ENCODE measurements at regions not wholly inside any gene's neighbourhood (a gene's known extent, or its start where the extent isn't known, plus 50 kb on each side); places are given as distances from the start of the nearest gene placed in this dataset.
"Not testable (repeated sequence)": the region's sequence is repeated elsewhere in the genome, so short reads cannot be mapped to it uniquely, and the experiment has no call there.

DNA sequence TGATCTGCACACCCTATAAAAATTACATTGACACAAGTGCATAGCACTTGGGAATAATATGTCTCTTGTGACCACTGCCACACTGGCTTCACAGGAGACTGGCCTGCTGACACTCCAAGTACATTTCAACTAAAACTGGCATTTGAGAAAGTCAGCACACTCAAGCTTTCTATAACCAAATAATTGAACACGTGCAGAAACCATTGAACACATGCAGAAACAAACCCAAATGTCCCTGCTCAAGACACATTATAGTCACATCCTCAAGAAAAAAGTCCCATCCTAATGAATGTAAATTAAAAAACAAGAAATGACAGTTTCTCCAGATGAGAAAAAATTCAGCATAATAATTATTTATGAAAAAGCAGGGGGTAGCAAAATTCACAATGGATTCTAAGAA is 1859.1 kb upstream of the PCDH20 start:
- Histone ChIP-seq H3K27me3 (ENCODE audit: insufficient read depth, low read length, poor library complexity) (no peaks in the 10 kb centered on the region), H2BK15ac (replicated peaks; ENCODE audit: low read depth) (no peak overlapping the region), H3K4me1 (ENCODE audit: control insufficient read depth, low read depth, low read length) (no peaks in the 10 kb centered on the region), H3K4me3 (ENCODE audit: low read length) (no peak overlapping the region), H4K8ac (ENCODE audit: low read depth, low read length) (no peak overlapping the region), H2BK5ac (ENCODE audit: low read length) (no peak overlapping the region), H4K5ac (ENCODE audit: low read length) (no peak overlapping the region), H3K56ac (ENCODE audit: low read length) (no peak overlapping the region), H3K36me3 (ENCODE audit: control insufficient read depth, insufficient read depth, low read length) (no peaks in the 10 kb centered on the region), H3K4ac (ENCODE audit: low read depth, low read length) (no peak overlapping the region), H3K79me1 (ENCODE audit: low read length) (no peaks in the 10 kb centered on the region), H3K9ac (ENCODE audit: low read length) (no peak overlapping the region), H3K23ac (ENCODE audit: low read length) (no peak overlapping the region), H3K18ac (ENCODE audit: low read length) (no peak overlapping the region), H3K79me2 (ENCODE audit: control insufficient read depth, insufficient read depth, low read length) (no peaks in the 10 kb centered on the region), H2AK5ac (ENCODE audit: low read length) (no peak overlapping the region), H3K27ac (ENCODE audit: low read depth, low read length) (no peak overlapping the region), H2BK120ac (ENCODE audit: low read depth, low read length) (no peak overlapping the region), H3K4me2 (ENCODE audit: low read length) (no peak overlapping the region)
- WGBS (ENCODE audit: extremely low coverage, insufficient coverage, low lambda C conversion rate) = no CpG with 5 or more reads among the region's 1 CpG
- no peak for DNase-seq

DNA sequence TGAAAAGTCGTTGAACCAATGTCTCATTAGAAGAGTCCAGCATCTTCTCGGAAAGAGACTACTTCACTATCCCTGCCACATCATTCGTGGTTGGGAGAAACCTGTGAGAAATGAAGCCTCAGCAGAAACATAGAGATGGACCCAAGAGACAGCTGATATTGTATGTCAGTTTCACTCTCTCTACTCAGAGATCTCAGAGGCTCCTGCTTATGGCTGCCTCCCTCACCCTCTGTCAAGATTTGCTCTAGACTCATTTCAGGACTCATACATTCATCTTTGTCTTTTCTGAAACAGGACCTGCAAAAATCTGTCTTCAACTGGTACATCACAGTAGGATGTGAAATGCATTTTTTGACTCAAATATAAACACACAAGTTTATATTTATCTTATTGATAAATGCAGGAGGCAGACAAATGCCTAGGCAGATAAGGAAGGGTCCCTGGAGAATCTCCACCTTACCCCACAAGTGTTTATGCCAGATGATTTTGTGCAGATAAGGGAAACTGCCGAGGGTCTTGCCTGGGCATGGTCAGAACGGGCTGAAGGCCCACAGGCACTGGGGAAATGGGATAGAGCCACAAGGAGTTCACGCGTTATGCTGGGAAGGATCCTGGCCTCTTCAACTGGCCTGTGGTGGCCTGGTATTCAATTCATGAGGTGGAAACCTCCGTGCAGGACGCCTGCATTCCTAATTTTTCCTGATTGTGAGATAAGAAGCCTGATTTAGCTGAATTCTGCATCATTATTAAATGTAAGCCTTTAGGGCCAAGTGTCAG is 1834.0 kb upstream of the PCDH20 start:
- Histone ChIP-seq H3K4me1 (ENCODE audit: control insufficient read depth, low read depth, low read length) (no peaks in the 10 kb centered on the region), H3K18ac (ENCODE audit: low read length) (no peak overlapping the region), H3K79me1 (ENCODE audit: low read length) (no peaks in the 10 kb centered on the region), H3K56ac (ENCODE audit: low read length) (no peak overlapping the region), H3K4me2 (ENCODE audit: low read length) (no peak overlapping the region), H2AK5ac (ENCODE audit: low read length) (no peak overlapping the region), H2BK15ac (replicated peaks; ENCODE audit: low read depth) (no peak overlapping the region), H4K8ac (ENCODE audit: low read depth, low read length) (no peak overlapping the region), H3K4me3 (ENCODE audit: low read length) (no peak overlapping the region), H4K5ac (ENCODE audit: low read length) (no peak overlapping the region), H3K23ac (ENCODE audit: low read length) (no peak overlapping the region), H3K27me3 (ENCODE audit: insufficient read depth, low read length, poor library complexity) (no peaks in the 10 kb centered on the region), H2BK120ac (ENCODE audit: low read depth, low read length) (no peak overlapping the region), H3K9ac (ENCODE audit: low read length) (no peak overlapping the region), H3K27ac (ENCODE audit: low read depth, low read length) (no peak overlapping the region), H2BK5ac (ENCODE audit: low read length) (no peak overlapping the region), H3K4ac (ENCODE audit: low read depth, low read length) (peak overlapping the region; percentile 7), H3K36me3 (ENCODE audit: control insufficient read depth, insufficient read depth, low read length) (no peaks in the 10 kb centered on the region), H3K79me2 (ENCODE audit: control insufficient read depth, insufficient read depth, low read length) (no peaks in the 10 kb centered on the region)
- peak; percentile 23 for DNase-seq
- WGBS (ENCODE audit: extremely low coverage, insufficient coverage, low lambda C conversion rate) = no CpG with 5 or more reads among the region's 9 CpGs

DNA sequence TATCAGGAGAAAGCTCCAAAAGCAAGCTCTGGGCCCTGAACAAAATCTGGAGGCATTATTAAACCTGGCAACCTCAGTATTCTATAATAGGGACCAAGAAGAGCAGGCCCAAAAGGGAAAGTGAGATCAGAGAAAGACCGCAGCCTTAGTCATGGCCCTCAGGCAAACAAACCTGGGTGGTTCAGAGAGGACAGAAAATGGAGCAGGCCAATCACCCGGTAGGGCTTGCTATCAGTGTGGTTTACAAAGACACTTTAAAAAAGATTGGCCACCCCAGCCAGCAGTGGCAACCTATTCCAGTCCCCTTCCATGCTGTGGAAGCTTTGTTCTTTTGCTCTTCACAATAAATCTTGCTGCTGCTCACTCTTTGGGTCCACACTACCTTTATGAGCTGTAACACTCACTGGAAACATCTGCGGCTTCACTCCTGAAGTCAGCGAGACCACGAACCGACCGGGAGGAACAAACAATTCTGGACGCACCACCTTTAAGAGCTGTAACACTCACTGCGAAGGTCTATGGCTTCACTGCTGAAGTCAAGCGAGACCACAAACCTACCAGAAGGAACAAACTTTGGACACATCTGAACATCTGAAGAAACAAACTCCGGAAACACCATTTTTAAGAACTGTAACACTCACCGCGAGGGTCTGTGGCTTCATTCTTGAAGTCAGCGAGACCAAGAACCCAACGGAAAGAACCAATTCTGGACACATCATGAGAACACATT is 1821.2 kb upstream of the PCDH20 start:
- H2AK5ac ChIP-seq (ENCODE audit: low read length); H3K4me2 ChIP-seq (ENCODE audit: low read length); H3K4me1 ChIP-seq (ENCODE audit: control insufficient read depth, low read depth, low read length); H3K18ac ChIP-seq (ENCODE audit: low read length); H3K36me3 ChIP-seq (ENCODE audit: control insufficient read depth, insufficient read depth, low read length); DNase-seq; H4K5ac ChIP-seq (ENCODE audit: low read length); H3K27me3 ChIP-seq (ENCODE audit: insufficient read depth, low read length, poor library complexity); H2BK5ac ChIP-seq (ENCODE audit: low read length); H2BK120ac ChIP-seq (ENCODE audit: low read depth, low read length); H2BK15ac ChIP-seq (replicated peaks; ENCODE audit: low read depth); H4K8ac ChIP-seq (ENCODE audit: low read depth, low read length); H3K23ac ChIP-seq (ENCODE audit: low read length); H3K79me2 ChIP-seq (ENCODE audit: control insufficient read depth, insufficient read depth, low read length); H3K9ac ChIP-seq (ENCODE audit: low read length); H3K4me3 ChIP-seq (ENCODE audit: low read length); H3K79me1 ChIP-seq (ENCODE audit: low read length); H3K4ac ChIP-seq (ENCODE audit: low read depth, low read length); H3K56ac ChIP-seq (ENCODE audit: low read length); H3K27ac ChIP-seq (ENCODE audit: low read depth, low read length): not testable (repeated sequence)
- no CpG with 5 or more reads among the region's 15 CpGs for WGBS (ENCODE audit: extremely low coverage, insufficient coverage, low lambda C conversion rate)

DNA sequence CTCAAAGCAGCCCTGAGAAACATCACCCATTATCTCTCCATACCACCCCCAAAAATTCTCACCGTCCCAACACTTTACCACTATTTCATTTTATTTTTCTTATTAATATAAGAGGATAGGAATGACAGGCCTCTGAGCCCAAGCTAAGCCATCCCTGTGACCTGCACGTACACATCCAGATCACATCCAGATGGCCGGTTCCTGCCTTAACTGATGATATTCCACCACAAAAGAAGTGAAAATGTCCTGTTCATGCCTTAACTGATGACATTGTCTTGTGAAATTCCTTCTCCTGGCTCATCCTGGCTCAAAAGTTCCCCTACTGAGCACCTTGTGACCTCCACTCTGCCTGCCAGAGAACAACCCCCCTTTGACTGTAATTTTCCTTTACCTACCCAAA is 1802.9 kb upstream of the PCDH20 start:
- WGBS (ENCODE audit: extremely low coverage, insufficient coverage, low lambda C conversion rate) = no CpG with 5 or more reads among the region's 3 CpGs
- not testable (repeated sequence) for H3K18ac ChIP-seq (ENCODE audit: low read length); H3K79me2 ChIP-seq (ENCODE audit: control insufficient read depth, insufficient read depth, low read length)

DNA sequence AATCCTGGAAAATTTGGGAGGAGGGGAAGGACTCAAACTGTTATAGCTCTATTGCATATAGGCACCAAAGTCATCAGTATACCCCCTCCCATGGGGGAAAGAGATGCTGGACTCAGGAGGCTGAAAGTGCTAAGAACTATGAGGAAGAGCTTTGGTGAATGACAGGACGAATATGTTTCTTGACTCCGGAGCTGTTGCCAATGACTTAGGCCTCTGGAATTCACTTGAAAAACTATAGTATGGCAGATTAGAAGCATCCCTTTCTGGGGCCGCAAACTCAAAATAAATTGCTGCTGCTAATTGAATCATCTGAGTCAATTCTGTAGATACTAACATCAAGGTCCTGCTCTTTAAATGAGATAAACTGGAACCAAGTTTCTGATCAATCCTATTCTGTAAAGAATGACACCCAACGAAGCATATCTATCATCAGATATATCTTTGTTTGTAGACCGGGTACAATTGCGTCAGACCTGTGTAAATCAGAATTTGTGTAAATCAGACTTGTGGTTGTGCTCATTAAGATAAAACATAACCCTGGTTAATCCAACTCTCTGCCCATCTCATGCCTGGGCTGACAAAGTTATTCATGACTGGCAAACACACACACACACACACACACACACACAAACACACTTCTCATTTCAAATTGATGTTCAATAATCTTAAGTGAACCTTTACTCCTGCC is 1793.8 kb upstream of the PCDH20 start:
- H3K79me1 ChIP-seq (ENCODE audit: low read length) = no peaks in the 10 kb centered on the region
- H3K9ac ChIP-seq (ENCODE audit: low read length) = no peak overlapping the region
- no peak overlapping the region for H3K4ac ChIP-seq (ENCODE audit: low read depth, low read length)
- H2BK5ac ChIP-seq (ENCODE audit: low read length) = no peak overlapping the region
- no peak overlapping the region for H3K27ac ChIP-seq (ENCODE audit: low read depth, low read length)
- no peaks in the 10 kb centered on the region for H3K4me1 ChIP-seq (ENCODE audit: control insufficient read depth, low read depth, low read length)
- WGBS (ENCODE audit: extremely low coverage, insufficient coverage, low lambda C conversion rate) = no CpG with 5 or more reads among the region's 6 CpGs
- H3K23ac ChIP-seq (ENCODE audit: low read length) = no peak overlapping the region
- H3K79me2 ChIP-seq (ENCODE audit: control insufficient read depth, insufficient read depth, low read length) = no peaks in the 10 kb centered on the region
- no peak overlapping the region for H3K56ac ChIP-seq (ENCODE audit: low read length)
- H2AK5ac ChIP-seq (ENCODE audit: low read length) = no peak overlapping the region
- H3K4me2 ChIP-seq (ENCODE audit: low read length) = no peak overlapping the region
- no peak overlapping the region for H3K18ac ChIP-seq (ENCODE audit: low read length)
- H2BK15ac ChIP-seq (replicated peaks; ENCODE audit: low read depth) = no peak overlapping the region
- DNase-seq = no peak
- H4K5ac ChIP-seq (ENCODE audit: low read length) = no peak overlapping the region
- no peak overlapping the region for H4K8ac ChIP-seq (ENCODE audit: low read depth, low read length)
- H3K36me3 ChIP-seq (ENCODE audit: control insufficient read depth, insufficient read depth, low read length) = no peaks in the 10 kb centered on the region
- H2BK120ac ChIP-seq (ENCODE audit: low read depth, low read length) = no peak overlapping the region
- no peak overlapping the region for H3K4me3 ChIP-seq (ENCODE audit: low read length)
- no peaks in the 10 kb centered on the region for H3K27me3 ChIP-seq (ENCODE audit: insufficient read depth, low read length, poor library complexity)

More for the DNA sequence above, 1802.9 kb upstream of the PCDH20 start:
- DNase-seq = peak; percentile 67
- not testable (repeated sequence) for H3K79me1 ChIP-seq (ENCODE audit: low read length); H3K4me1 ChIP-seq (ENCODE audit: control insufficient read depth, low read depth, low read length); H3K4ac ChIP-seq (ENCODE audit: low read depth, low read length); H2AK5ac ChIP-seq (ENCODE audit: low read length); H2BK15ac ChIP-seq (replicated peaks; ENCODE audit: low read depth); H4K8ac ChIP-seq (ENCODE audit: low read depth, low read length); H3K56ac ChIP-seq (ENCODE audit: low read length); H4K5ac ChIP-seq (ENCODE audit: low read length); H3K4me2 ChIP-seq (ENCODE audit: low read length); H3K23ac ChIP-seq (ENCODE audit: low read length); H3K4me3 ChIP-seq (ENCODE audit: low read length); H3K36me3 ChIP-seq (ENCODE audit: control insufficient read depth, insufficient read depth, low read length); H2BK5ac ChIP-seq (ENCODE audit: low read length); H2BK120ac ChIP-seq (ENCODE audit: low read depth, low read length); H3K9ac ChIP-seq (ENCODE audit: low read length); H3K27ac ChIP-seq (ENCODE audit: low read depth, low read length); H3K27me3 ChIP-seq (ENCODE audit: insufficient read depth, low read length, poor library complexity)
